Activated B cell treated with CpG ODN at 0.5 μM for 24 hours (primary cell): ENCODE measurements at regions not wholly inside any gene's neighbourhood (a gene's known extent, or its start where the extent isn't known, plus 50 kb on each side); places are given as distances from the start of the nearest gene placed in this dataset.

ENCODE experiments used
- ATAC-seq: fragments of 200-7000 bp; cut with Tn5 transposase; one replicate; pipeline ENCODE4 v1.10.0; 2021; ENCODE audit warnings: low read depth, mild to moderate bottlenecking, moderate library complexity
- CTCF ChIA-PET: fragments of 350-600 bp; sonication (Branson Sonifier 250); formaldehyde crosslinking; loops from one replicate; lab custom pipeline; 2021; ENCODE audit warnings: antibody characterized with exemption; lab: Charles Lee
- POLR2A ChIA-PET: fragments of 350-600 bp; sonication (Branson Sonifier 250); formaldehyde crosslinking; loops from one replicate; lab custom pipeline; 2021; ENCODE audit warnings: antibody characterized with exemption; lab: Charles Lee
- DNase-seq: peaks from one replicate; pipeline ENCODE4 v3.0.0; 2022
- H3K27ac Mint-ChIP-seq: one replicate; pipeline ENCODE4 v1.8.0; 2020; ENCODE audit warnings: mixed read lengths
- H3K27me3 Mint-ChIP-seq: one replicate; pipeline ENCODE4 v1.8.0; 2021; ENCODE audit warnings: mixed read lengths
- H3K36me3 Mint-ChIP-seq: one replicate; pipeline ENCODE4 v1.8.0; 2021; ENCODE audit warnings: low read depth, mixed read lengths
- H3K4me1 Mint-ChIP-seq: one replicate; pipeline ENCODE4 v1.8.0; 2021; ENCODE audit warnings: mixed read lengths
- H3K4me3 Mint-ChIP-seq: one replicate; pipeline ENCODE4 v1.8.0; 2020; ENCODE audit warnings: mild to moderate bottlenecking, mixed read lengths
- H3K9me3 Mint-ChIP-seq: one replicate; pipeline ENCODE4 v1.8.0; 2020; ENCODE audit warnings: mixed read lengths
- CTCF ChIP-seq: fragments of 200-600 bp; IDR thresholded peaks from one replicate; pipeline ENCODE4 v1.8.0; 2022; ENCODE audit warnings: antibody characterized with exemption, mild to moderate bottlenecking
- intact Hi-C: fragments of 100-400 bp; cut with micrococcal nuclease; formaldehyde crosslinking; loops from one replicate; pipeline ENCODE4 v1.15.1; 2024

DNA sequence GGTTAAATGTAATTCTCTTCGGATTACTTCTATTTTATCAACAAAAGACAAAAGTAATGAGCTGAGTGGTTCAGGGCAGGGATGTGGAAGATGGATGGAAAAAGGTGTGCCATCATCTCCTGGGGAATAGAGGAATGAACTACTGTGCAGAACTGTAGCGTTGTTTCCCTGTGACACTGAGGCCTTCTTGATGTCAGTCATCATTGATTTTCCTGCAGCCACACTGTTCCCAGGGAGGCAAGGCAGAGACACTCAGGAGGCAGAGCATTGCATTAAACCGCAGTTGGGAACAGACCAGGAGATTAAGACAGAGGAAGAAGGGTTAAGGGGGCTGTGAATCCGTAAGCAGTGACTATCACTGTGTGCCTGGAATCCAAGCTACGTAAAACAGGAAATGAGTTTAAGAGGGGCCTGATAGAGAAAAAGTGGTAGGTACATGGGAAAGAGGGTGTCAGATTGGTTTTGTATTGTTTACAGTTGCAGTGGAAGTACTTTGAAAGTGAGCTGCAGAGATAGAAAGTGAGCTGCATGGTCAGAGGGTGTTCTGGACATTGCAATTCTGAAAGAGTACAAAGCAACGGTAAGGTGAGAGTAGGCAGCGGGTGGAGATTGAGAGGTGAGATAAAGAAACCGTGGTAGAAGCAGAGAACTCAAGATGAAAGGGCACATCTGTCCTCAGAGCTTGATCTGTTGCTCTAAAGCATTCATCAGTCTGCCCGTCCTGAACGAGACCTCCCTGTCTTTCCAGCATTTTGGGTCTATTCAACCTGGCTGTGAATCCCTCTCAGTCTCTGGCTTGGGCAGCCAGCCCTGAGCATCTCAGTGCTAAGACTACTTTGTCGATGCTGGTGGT is 793.4 kb upstream of the CELF4 start:
- Mint-ChIP-seq H3K9me3 (peaks cover 6% of the 10 kb centered on the region), H3K27me3 (no peaks in the 10 kb centered on the region), H3K4me1 (no peaks in the 10 kb centered on the region), H3K36me3 (no peaks in the 10 kb centered on the region), H3K4me3 (no peak overlapping the region), H3K27ac (no peak overlapping the region)
- DNase-seq (no peak), ATAC-seq (no peak)
- TF ChIP-seq CTCF, result no peak
- CTCF ChIA-PET, result no interaction called here
- POLR2A ChIA-PET, result no interaction called here
- intact Hi-C loops, result no loop called here

GRCh38 chr18:38353149-38353548 is 787.6 kb upstream of the CELF4 start:
- ChIA-PET POLR2A (no interaction called here), CTCF (no interaction called here)
- no peak overlapping the region for H3K4me3 Mint-ChIP-seq
- TF ChIP-seq CTCF, result no peak
- intact Hi-C loops, result no loop called here
- no peak for ATAC-seq
- H3K4me1 Mint-ChIP-seq, result no peaks in the 10 kb centered on the region
- H3K27me3 Mint-ChIP-seq, result no peaks in the 10 kb centered on the region
- no peak for DNase-seq
- peaks cover 8% of the 10 kb centered on the region for H3K9me3 Mint-ChIP-seq
- H3K36me3 Mint-ChIP-seq, result no peaks in the 10 kb centered on the region
- H3K27ac Mint-ChIP-seq, result no peak overlapping the region

DNA sequence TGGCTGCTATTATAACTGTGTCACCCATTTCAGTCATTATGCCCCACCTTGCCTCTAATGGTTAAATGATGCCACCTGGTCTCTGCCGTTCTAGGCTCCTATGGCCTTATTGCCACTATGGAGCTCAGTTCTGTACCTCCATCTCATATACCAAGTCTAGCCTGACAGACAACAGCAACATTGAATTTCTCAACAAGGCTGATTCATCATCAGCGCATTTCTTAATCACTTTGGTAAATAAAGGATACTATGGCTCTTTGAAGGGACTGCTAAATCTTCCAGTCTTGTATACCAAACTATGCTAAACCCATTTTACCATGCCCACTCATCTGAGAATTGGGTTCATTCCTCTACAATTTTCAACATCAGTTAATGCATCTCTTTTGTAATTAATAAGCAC is 784.5 kb upstream of the CELF4 start:
- no peak overlapping the region for H3K4me3 Mint-ChIP-seq
- peaks cover 10% of the 10 kb centered on the region for H3K9me3 Mint-ChIP-seq
- POLR2A ChIA-PET, result no interaction called here
- no peaks in the 10 kb centered on the region for H3K4me1 Mint-ChIP-seq
- no peaks in the 10 kb centered on the region for H3K27me3 Mint-ChIP-seq
- DNase-seq (no peak), ATAC-seq (no peak)
- intact Hi-C loops, result no loop called here
- no peak for TF ChIP-seq CTCF
- no peaks in the 10 kb centered on the region for H3K36me3 Mint-ChIP-seq
- CTCF ChIA-PET, result no interaction called here
- H3K27ac Mint-ChIP-seq, result no peak overlapping the region

DNA sequence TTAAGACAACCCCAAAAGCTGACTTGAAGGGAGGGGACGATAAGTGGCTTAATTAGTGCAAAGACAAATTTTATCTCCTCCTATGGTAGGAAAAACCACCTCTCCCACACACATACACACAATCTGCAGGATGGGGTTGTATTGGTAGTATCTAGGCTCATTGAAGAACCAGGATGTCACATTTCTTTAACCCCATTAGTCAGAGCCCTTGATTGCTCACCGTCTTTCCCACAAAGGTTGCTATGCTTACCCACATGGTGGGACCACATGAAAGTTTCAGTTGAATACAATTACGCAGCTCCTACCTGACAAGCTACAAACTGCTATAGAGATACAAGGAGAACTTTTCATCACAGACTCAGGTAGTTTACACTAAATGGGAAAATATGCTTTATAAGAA is 765.0 kb upstream of the CELF4 start:
- Mint-ChIP-seq H3K36me3 (no peaks in the 10 kb centered on the region), H3K4me1 (no peaks in the 10 kb centered on the region), H3K27me3 (no peaks in the 10 kb centered on the region), H3K9me3 (peaks cover 3% of the 10 kb centered on the region), H3K27ac (no peak overlapping the region), H3K4me3 (no peak overlapping the region)
- POLR2A ChIA-PET, result no interaction called here
- CTCF ChIA-PET, result no interaction called here
- TF ChIP-seq CTCF, result no peak
- DNase-seq (no peak), ATAC-seq (no peak)
- intact Hi-C loops, result no loop called here

- Mint-ChIP-seq H3K4me3 (no peak overlapping the region), H3K27ac (no peak overlapping the region), H3K9me3 (peaks cover 7% of the 10 kb centered on the region), H3K36me3 (no peaks in the 10 kb centered on the region), H3K4me1 (no peaks in the 10 kb centered on the region), H3K27me3 (no peaks in the 10 kb centered on the region)
- CTCF ChIA-PET, result no interaction called here
- POLR2A ChIA-PET, result no interaction called here
- intact Hi-C loops, result no loop called here
- ATAC-seq (no peak), DNase-seq (no peak)
- TF ChIP-seq CTCF, result no peak
Observed at GRCh38 chr18:38329145-38329544, 763.5 kb upstream of the CELF4 start.
